K562 (cell line): ENCODE measurements at regions not wholly inside any gene's neighbourhood (a gene's known extent, or its start where the extent isn't known, plus 50 kb on each side); places are given as distances from the start of the nearest gene placed in this dataset.

Experiments used
- CREB1 ChIP-seq, 2 experiments: sonication (generic) in 1 of 2; formaldehyde crosslinking in 1 of 2; IDR thresholded peaks; 2 replicates each; pipeline versions ENCODE4 v1.6.1 to v1.8.0; 2012 to 2022; ENCODE audit warnings: inconsistent platforms in 1 of 2, mild to moderate bottlenecking in 1 of 2, missing genetic modification reagents in 1 of 2, moderate library complexity in 1 of 2
- YY1 ChIP-seq, 3 experiments: IDR thresholded peaks; 2 replicates each; pipeline ENCODE4 v1.6.1; 2011; ENCODE audit warnings: low read length in 2 of 3, mild to moderate bottlenecking in 2 of 3, moderate library complexity in 2 of 3, borderline replicate concordance in 1 of 3, control low read depth in 1 of 3, low read depth in 1 of 3; ENCODE audit not compliant: insufficient read depth in 3 of 3, insufficient replicate concordance in 2 of 3, control insufficient read depth in 1 of 3, insufficient read length in 1 of 3; ENCODE audit errors: extremely low read depth in 1 of 3
- ZNF140 ChIP-seq: fragments of 250-450 bp; sonication (Bioruptor Pico); IDR thresholded peaks from 2 replicates; pipeline ENCODE4 v1.8.0; 2021; ENCODE audit warnings: moderate library complexity, mild to moderate bottlenecking, inconsistent platforms
- TF ChIP-seq, protein P1 (sequence below), 3 experiments: IDR thresholded peaks in 2 of 3; conservative IDR thresholded peaks in 1 of 3; 2 replicates each; pipeline ENCODE4 v1.5.1; 2011 to 2012; ENCODE audit warnings: low read length in 3 of 3, mild to moderate bottlenecking in 3 of 3, control low read depth in 2 of 3, improper control_type of control experiment in 1 of 3, inconsistent platforms in 1 of 3, low read depth in 1 of 3, mixed read lengths in 1 of 3, moderate library complexity in 1 of 3; ENCODE audit not compliant: insufficient read depth in 2 of 3
- TF ChIP-seq, protein P2 (sequence below): sonication (generic); formaldehyde crosslinking; IDR thresholded peaks from 2 replicates; pipeline ENCODE4 v1.8.1; 2023; ENCODE audit warnings: mild to moderate bottlenecking, missing genetic modification reagents, moderate library complexity
- TF ChIP-seq, protein P3 (sequence below): sonication (generic); formaldehyde crosslinking; IDR thresholded peaks from 2 replicates; pipeline ENCODE4 v1.9.0; 2022; ENCODE audit warnings: mild to moderate bottlenecking, missing genetic modification reagents
- TF ChIP-seq, protein P4 (sequence below): sonication (generic); formaldehyde crosslinking; IDR thresholded peaks from 2 replicates; pipeline ENCODE4 v1.9.0; 2022; ENCODE audit warnings: mild to moderate bottlenecking, missing genetic modification reagents

DNA sequence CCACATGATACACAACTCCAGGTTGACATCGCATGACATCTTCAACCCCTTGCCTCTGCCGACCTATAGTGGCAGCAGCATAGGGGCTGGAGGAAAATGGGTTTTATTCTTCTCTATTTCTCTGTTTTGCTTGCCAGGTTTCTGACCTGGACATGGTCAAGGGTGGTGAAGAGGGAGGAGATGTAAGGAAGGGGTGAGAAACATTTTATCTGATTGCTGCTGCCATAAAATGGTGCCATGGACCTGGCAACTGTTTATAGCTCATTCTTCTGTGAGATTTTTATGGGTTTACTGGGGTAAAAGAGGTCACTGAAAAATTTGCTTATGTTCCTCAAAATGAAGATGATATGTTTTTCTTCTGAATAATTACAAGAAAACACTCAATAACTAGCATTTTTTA lies 266.7 kb upstream of the FOXQ1 start:
- TF ChIP-seq, protein P1, sequence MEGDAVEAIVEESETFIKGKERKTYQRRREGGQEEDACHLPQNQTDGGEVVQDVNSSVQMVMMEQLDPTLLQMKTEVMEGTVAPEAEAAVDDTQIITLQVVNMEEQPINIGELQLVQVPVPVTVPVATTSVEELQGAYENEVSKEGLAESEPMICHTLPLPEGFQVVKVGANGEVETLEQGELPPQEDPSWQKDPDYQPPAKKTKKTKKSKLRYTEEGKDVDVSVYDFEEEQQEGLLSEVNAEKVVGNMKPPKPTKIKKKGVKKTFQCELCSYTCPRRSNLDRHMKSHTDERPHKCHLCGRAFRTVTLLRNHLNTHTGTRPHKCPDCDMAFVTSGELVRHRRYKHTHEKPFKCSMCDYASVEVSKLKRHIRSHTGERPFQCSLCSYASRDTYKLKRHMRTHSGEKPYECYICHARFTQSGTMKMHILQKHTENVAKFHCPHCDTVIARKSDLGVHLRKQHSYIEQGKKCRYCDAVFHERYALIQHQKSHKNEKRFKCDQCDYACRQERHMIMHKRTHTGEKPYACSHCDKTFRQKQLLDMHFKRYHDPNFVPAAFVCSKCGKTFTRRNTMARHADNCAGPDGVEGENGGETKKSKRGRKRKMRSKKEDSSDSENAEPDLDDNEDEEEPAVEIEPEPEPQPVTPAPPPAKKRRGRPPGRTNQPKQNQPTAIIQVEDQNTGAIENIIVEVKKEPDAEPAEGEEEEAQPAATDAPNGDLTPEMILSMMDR (IDR thresholded peaks at IDR 0.05 in 2 of 3, conservative IDR thresholded peaks at IDR 0.05 in 1 of 3; ENCODE audit: insufficient read depth in 2 of 3, low read depth in 1 of 3, low read length in 3 of 3), result no peak
- TF ChIP-seq, protein P2, sequence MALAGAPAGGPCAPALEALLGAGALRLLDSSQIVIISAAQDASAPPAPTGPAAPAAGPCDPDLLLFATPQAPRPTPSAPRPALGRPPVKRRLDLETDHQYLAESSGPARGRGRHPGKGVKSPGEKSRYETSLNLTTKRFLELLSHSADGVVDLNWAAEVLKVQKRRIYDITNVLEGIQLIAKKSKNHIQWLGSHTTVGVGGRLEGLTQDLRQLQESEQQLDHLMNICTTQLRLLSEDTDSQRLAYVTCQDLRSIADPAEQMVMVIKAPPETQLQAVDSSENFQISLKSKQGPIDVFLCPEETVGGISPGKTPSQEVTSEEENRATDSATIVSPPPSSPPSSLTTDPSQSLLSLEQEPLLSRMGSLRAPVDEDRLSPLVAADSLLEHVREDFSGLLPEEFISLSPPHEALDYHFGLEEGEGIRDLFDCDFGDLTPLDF (CRISPR knock-in tag), result no peak
- TF ChIP-seq CREB1 (IDR thresholded peaks at IDR 0.05), result no peak
- TF ChIP-seq CREB1 (CRISPR knock-in tag; IDR thresholded peaks at IDR 0.05), result no peak
- no peak for TF ChIP-seq ZNF140 (CRISPR knock-in tag)
- no peak for TF ChIP-seq YY1 (IDR thresholded peaks at IDR 0.05; ENCODE audit: borderline replicate concordance in 1 of 3, control insufficient read depth in 1 of 3, extremely low read depth in 1 of 3, insufficient read depth in 3 of 3, insufficient read length in 1 of 3, insufficient replicate concordance in 2 of 3, low read depth in 1 of 3, low read length in 2 of 3)
- TF ChIP-seq, protein P3, sequence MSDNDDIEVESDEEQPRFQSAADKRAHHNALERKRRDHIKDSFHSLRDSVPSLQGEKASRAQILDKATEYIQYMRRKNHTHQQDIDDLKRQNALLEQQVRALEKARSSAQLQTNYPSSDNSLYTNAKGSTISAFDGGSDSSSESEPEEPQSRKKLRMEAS, result no peak
- TF ChIP-seq, protein P4, sequence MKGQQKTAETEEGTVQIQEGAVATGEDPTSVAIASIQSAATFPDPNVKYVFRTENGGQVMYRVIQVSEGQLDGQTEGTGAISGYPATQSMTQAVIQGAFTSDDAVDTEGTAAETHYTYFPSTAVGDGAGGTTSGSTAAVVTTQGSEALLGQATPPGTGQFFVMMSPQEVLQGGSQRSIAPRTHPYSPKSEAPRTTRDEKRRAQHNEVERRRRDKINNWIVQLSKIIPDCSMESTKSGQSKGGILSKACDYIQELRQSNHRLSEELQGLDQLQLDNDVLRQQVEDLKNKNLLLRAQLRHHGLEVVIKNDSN (CRISPR knock-in tag), result no peak
